GM19397 (cell line): ENCODE measurements at regions not wholly inside any gene's neighbourhood (a gene's known extent, or its start where the extent isn't known, plus 50 kb on each side); places are given as distances from the start of the nearest gene placed in this dataset.

ENCODE experiments used
- ATAC-seq: cut with Tn5 transposase; IDR thresholded peaks from one replicate; pipeline ENCODE4 v1.9.1; 2021; ENCODE audit warnings: mild to moderate bottlenecking, moderate library complexity; ENCODE audit not compliant: unreplicated experiment

DNA sequence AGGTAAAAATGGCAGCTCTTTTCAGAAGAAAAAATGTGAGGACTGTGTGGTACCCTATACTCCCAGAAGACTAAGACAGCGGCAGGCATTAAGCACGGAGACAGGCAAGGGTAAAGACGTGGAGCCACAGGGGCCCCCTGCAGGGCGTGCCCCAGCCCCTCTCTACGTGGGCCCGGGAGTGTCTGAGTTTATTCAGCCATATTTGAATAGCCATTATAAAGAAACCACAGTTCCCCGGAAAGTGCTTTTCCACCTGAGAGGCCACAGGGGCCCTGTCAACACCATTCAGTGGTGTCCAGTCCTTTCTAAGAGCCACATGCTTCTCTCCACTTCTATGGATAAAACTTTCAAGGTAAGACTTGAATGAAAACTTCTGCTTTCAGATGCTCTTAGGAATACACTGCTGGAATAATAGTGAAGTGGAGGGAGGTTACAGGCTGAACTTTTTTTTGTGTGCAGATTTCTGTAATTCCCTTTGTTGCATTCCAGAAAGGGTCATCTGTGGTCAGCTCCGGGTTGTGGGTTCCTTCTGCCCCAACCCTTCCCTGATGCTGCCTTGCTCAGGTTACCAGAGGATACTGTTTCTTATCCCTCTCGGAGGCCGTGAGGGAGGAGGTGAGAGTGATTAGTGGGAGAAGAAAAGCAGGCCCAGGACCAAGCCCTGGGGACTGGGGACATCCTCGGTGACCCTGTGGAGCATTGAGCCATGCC, 58.4 kb downstream of the SLC25A47 start:
- ATAC-seq = no peak

DNA sequence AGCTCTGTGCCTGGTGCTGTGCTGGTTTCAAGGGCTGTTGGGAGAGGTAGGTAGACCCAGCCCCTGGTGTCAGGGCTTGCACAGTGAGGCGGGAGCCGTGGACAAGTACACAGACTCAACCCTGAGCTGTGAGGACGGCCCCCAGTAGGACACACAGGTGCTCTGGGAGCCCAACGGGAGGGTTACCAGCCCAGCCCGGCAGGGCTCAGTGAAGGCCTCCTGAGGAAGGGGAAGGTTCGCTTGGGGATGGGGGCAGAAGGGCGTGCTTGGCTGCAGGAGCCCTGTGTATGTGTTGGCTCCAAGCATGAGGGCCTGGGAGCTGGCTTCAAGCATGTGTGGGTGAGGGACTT, 58.9 kb downstream of the SLC25A47 start:
- no peak for ATAC-seq

DNA sequence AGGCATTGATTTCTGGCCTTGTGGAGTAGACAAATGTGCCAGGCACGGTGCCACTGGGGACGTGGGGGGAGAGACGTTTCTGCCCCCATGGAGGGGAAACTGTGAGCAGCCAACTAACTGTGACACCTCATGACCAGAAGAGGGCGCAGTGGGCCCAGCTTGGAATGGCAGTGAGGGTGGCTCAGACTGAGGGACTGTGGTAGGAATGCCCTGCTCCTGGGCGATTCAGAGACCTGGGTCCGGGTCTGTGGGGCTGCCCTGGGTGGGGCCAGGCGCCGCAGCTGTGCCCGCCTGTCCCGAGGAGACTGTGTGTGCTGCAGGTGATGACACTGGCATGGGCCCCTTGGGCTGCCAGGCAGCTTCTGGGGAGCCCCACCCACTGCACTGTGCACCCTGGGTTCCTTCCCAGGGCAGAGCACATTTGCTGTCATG, 60.6 kb downstream of the SLC25A47 start:
- peak; percentile 56 for ATAC-seq

- ATAC-seq = no peak
Measured at GRCh38 chr14:100384277-100384676, 61.1 kb downstream of the SLC25A47 start.

DNA sequence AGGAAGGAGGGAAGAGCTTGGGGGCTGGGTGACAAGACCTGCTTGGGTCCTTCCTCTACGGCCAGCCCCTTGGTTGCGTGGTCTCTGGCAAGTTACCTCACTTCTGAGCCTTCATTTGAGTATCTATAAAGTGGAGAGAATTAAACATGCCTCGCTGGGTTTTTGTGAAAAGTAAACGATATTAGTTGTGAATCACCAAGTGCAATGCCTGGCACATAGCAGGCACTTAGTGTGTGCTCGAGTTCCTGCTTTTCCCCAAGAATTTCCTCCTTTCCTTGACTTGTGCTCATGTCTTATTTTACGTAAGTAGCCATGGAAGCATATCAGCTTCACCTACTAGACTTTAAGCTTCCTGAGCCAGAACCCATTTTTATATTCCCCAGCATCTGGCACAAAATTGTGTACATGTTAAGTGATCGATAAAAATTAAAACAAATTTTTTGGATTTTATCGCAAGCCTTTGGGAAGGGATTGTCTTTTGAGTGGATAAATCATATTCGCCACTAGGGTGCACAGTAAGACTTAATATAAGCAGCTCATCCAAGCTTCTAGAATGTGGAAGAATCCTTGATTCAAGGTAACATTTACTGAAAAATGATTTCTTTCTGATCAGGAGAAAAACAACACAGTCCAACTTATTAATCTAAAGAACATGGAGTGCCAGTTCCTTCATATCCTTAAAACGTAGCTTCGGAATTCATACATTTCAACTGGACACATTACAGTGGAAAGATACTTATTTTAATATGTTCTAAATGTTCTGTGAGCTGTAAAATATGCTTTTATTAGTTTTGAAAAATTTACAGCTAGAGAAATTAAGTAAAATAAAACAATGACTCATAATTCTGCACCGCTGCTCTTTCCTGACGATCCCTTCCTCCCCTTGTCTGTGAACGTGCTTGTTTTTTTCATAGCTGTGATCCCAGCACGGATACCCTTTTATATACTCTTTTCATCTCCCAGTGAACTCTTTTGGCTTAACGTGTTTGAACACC, 62.0 kb downstream of the SLC25A47 start:
- no peak for ATAC-seq

- no peak for ATAC-seq
Measured at GRCh38 chr14:100386121-100386520, 63.0 kb downstream of the SLC25A47 start.

- no peak for ATAC-seq
Measured at GRCh38 chr14:100386846-100387245, 63.7 kb downstream of the SLC25A47 start.

DNA sequence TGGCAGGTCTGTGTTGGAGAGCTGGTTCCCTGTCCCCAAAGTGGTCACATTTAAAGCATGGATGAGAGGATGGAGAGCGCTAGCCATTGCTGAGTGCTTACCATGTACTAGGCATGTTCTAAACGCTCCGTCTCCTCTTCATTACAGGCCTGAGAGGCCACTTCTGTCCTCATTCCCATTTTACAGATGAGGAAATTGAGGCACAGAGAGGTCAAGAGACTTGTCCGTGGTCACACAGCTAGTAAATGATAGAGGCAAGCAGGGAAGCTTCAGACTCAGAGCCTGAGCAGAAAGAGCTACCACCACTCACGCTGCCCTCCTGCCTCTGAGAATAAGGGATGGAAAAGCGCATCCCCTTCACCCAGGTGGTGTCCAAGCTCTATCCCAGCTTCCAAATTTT, 64.3 kb downstream of the SLC25A47 start:
- no peak for ATAC-seq

DNA sequence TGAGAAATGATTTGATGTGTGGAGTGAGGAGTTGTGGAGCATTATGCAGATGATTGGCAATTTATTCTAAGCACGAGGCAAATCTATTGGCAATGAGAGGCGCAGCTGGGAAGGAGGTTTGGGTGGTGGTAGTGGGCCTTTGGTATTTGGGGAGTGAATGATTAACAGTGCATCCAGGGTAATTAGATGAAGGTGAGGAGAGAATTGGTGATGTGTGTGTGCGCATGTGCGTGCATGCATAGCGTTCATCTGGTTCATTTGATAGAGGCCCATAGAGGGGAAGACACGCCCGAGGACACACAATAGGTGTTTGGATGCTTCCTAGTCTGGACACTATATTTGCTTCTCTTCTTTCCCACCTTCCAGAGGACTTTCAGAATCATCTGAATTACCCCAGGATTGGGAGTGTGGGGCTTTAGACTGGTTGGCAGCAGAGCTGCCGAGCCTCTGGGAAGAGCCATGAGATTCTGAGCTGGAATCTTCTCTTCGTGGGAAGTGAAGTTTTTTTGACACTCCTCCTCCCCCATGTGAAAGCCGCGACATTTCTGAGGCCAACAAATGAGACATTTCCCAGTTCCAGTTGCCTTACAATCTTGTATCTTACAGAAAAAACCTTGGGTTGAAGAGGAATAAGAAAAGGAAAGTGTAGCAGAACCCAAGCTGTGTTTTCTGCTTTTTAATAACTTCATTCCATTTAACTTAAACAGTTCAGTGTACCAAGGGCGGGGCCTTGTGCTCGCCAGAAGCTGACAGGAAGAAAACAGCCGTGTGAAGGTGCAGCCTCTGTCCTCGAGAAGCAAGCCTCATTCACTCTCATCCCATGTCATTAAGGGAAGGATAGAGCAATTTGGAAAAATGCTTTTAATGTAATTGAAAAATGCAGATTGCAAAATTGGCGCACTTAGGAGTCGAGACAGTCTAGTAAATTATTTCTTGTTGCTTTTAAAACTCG, 65.2 kb downstream of the SLC25A47 start:
- ATAC-seq = no peak

GRCh38 chr14:100389497-100390104, 66.5 kb downstream of the SLC25A47 start:
- ATAC-seq = no peak

- ATAC-seq = no peak
Measured at GRCh38 chr14:100391173-100391572, 68.0 kb downstream of the SLC25A47 start.

GRCh38 chr14:100391724-100392123, 68.6 kb downstream of the SLC25A47 start:
- no peak for ATAC-seq

DNA sequence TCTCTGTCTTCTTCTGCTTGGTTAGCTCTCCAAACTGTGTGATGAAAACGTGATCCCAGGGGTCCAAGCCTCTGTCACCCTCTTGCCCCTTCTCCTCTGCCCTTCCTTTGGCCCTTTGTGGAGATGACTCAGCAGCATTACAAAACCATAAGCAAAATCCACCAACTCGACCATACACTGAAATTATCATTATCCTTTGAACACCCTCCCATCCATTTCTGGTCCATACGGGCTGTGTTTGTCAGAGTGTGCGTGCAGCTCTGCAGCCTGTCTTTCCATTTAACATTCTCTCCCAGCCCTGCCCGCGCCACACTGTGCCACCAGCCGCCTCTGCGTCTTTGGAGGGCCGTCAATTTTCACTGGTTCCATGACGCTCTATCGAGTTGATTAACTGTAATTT, 69.2 kb downstream of the SLC25A47 start:
- ATAC-seq = no peak

GRCh38 chr14:100393362-100393761, 70.2 kb downstream of the SLC25A47 start:
- no peak for ATAC-seq

DNA sequence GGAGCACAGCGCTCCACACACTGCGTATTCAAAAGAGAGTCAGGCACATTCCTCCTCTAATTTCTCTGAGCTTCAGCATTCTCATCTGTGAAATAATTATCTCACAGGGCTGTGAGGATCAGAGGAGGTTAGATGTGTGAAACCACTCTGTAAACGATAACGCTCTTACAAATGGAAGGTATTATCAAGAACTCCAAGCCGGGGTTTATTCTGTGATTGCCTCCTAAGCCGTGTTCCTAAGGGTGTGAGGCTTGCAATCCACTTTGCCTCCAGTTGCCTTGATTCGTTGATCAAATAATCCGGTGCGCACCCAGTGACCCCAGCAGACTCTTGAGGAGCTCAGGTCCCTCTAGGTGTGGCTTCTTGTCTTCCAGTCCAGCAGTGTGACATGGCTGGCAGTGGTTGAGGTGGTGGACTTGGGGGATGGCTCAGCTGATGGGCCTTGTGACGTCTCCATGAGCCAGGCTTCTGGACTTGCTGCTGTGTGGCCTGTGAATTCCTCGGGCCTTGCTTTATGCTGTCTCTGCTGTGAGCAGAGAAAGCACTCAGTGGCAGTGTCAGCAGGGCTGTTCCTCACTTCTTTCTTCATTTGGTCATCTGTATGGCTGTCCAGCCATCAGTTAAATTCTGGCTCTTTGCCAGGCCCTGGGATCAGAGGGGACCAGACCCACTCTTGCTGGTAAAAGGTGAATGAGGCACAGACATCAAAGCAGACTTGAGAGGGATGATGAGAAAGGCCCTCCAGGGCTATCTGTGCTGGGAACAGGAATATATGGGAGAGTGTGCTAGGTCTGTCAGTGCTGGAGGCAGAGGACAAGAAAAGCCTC, 71.0 kb downstream of the SLC25A47 start:
- ATAC-seq = no peak

DNA sequence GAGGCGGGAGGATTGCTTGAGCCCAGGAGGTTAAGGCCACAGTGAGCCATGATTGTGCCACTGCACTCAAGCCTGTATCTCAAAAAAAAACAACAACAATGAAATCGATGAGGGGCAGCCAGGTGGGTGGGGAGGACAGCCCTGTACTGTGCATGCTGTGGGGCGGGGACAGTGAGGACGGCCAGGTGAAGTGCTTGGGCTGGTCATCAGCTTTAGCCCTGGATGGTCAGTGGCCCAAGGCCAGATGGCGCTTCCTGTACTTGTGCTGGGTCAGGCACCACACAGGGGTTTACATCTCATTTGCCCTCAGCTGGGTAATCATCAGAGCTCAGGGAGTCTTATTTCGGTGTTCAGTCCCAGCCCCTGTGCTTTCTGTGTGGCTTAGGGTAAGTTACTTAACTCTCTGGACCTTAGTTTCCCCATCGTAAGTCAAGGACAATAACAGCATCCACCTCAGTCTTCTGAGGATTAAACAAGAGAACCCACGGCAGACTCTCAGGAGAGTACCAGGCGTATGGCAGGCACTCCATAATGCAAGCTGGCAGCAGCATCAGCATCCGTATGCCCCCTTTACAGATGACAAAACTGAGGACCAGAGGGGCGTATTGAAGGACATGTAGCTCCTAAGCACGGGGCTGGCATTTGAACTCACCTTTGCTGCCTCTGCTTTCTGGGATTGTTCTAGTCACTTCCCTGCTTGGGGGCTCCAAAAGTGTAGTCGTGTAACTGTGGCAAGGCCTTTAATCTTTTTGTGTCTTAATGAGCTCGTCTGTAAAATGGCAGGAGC, 71.9 kb downstream of the SLC25A47 start:
- no peak for ATAC-seq

- ATAC-seq = no peak
Measured at GRCh38 chr14:100396266-100396795, 73.2 kb downstream of the SLC25A47 start.

- ATAC-seq = no peak
Measured at GRCh38 chr14:100397005-100397404, 73.9 kb downstream of the SLC25A47 start.

DNA sequence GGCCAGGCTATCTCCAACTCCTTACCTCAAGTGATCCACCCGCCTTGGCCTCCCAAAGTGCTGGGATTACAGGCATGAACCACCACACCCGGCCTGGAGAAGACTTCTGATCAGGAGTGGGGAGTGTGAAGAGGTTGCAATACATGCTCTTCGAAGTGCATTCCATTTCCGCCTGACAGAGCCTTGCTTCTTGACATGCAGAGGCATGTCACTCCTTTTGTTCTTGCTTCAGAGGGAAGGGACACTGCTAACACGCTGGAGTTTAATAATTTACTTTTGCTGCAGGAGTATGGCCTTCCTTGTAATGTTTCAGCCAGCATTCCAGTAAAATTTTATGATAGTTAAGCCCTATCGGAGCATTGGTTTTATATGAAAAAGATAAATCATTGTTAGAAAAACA, 74.9 kb downstream of the SLC25A47 start:
- ATAC-seq = no peak
